Hepatocyte (in vitro differentiated cells): ENCODE measurements at regions not wholly inside any gene's neighbourhood (a gene's known extent, or its start where the extent isn't known, plus 50 kb on each side); places are given as distances from the start of the nearest gene placed in this dataset.

Experiments
- DNase-seq: peaks from one replicate; pipeline ENCODE4 v3.0.0-alpha.2; 2016; ENCODE audit warnings: low spot score
- H2AFZ ChIP-seq: fragments of 200-600 bp; sonication (generic); 2 replicates; pipeline ENCODE4 v1.6.0; 2016; ENCODE audit warnings: antibody characterized with exemption, mild to moderate bottlenecking
- H3K27ac ChIP-seq: fragments of 200-600 bp; sonication (generic); 2 replicates; pipeline ENCODE4 v1.5.1; 2016; ENCODE audit warnings: mild to moderate bottlenecking
- H3K27me3 ChIP-seq: fragments of 200-600 bp; sonication (generic); 2 replicates; pipeline ENCODE4 v1.6.1; 2016
- H3K36me3 ChIP-seq: fragments of 200-600 bp; sonication (generic); replicated peaks from 2 replicates; pipeline ENCODE4 v1.5.1; 2016; ENCODE audit warnings: low read depth; ENCODE audit not compliant: insufficient read depth
- H3K4me1 ChIP-seq: fragments of 200-600 bp; sonication (generic); 2 replicates; pipeline ENCODE4 v1.5.1; 2016; ENCODE audit warnings: mild to moderate bottlenecking, moderate library complexity; ENCODE audit not compliant: insufficient read depth
- H3K4me2 ChIP-seq: fragments of 200-600 bp; sonication (generic); 2 replicates; pipeline ENCODE4 v1.6.0; 2016
- H3K4me3 ChIP-seq: fragments of 200-600 bp; sonication (generic); 2 replicates; pipeline ENCODE4 v1.5.1; 2016; ENCODE audit warnings: mild to moderate bottlenecking
- H3K79me2 ChIP-seq: fragments of 200-600 bp; sonication (generic); 2 replicates; pipeline ENCODE4 v1.6.0; 2017; ENCODE audit warnings: mild to moderate bottlenecking
- H3K9me2 ChIP-seq: fragments of 200-600 bp; sonication (generic); replicated peaks from 2 replicates; pipeline ENCODE4 v1.6.0; 2017; ENCODE audit warnings: mild to moderate bottlenecking; ENCODE audit not compliant: insufficient read depth
- H3K9me3 ChIP-seq: fragments of 200-600 bp; sonication (generic); 2 replicates; pipeline ENCODE4 v1.5.1; 2016; ENCODE audit warnings: low read depth, mild to moderate bottlenecking
- H4K20me1 ChIP-seq: fragments of 200-600 bp; sonication (generic); 2 replicates; pipeline ENCODE4 v1.6.0; 2016; ENCODE audit warnings: mild to moderate bottlenecking; ENCODE audit not compliant: insufficient read depth, poor library complexity, severe bottlenecking
- EZH2 ChIP-seq: fragments of 200-600 bp; sonication (generic); IDR thresholded peaks from 2 replicates; pipeline ENCODE4 v1.6.1; 2016; ENCODE audit warnings: antibody characterized with exemption, mild to moderate bottlenecking, borderline replicate concordance
- EZH2phosphoT487 ChIP-seq: fragments of 200-600 bp; sonication (generic); IDR thresholded peaks from one replicate; pipeline ENCODE4 v1.6.1; 2018; ENCODE audit warnings: antibody characterized with exemption, mild to moderate bottlenecking, low read depth, moderate library complexity; ENCODE audit not compliant: unreplicated experiment, severe bottlenecking
- WGBS: methylation state at CpG from one replicate; pipeline ENCODE4 v1.1.6; 2016; ENCODE audit warnings: low lambda C conversion rate; ENCODE audit errors: missing lambda C conversion rate; 5-methylcytosine and 5-hydroxymethylcytosine counted together
- TF ChIP-seq, protein P1 (sequence below): fragments of 200-600 bp; sonication (generic); IDR thresholded peaks from 2 replicates; pipeline ENCODE4 v1.5.1; 2016; ENCODE audit warnings: antibody characterized with exemption, mild to moderate bottlenecking; ENCODE audit not compliant: poor library complexity

DNA sequence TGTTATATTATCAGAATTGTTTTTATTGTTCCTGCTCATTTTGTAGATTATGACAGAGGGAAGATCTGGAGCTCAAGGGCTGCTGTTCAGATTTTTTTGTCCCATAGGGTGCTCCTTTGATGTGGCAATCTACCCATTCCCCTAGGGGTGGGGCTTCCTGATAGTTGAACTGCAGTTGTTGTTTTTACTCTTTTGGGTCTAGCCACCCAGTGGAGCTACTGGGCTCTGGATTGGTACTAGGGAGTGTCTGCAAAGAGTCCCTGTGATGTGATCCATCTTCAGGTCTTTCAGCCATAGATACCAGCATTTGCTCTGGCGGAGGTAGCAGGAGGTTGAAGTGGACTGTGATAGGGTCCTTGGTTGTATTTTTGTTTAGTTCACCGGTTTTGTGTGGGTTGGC, 57.9 kb upstream of the SLCO1B1 start:
- Histone ChIP-seq H3K4me3 (no peak overlapping the region), H3K9me3 (no peaks in the 10 kb centered on the region), H3K4me1 (no peaks in the 10 kb centered on the region), H3K27ac (no peak overlapping the region), H3K36me3 (no peaks in the 10 kb centered on the region), H4K20me1 (no peaks in the 10 kb centered on the region), H3K9me2 (no peaks in the 10 kb centered on the region), H3K4me2 (no peak overlapping the region), H2AFZ (no peak overlapping the region), H3K27me3 (no peaks in the 10 kb centered on the region), H3K79me2 (no peaks in the 10 kb centered on the region)
- TF ChIP-seq EZH2 (no peak), EZH2phosphoT487 (no peak)
- TF ChIP-seq, protein P1, sequence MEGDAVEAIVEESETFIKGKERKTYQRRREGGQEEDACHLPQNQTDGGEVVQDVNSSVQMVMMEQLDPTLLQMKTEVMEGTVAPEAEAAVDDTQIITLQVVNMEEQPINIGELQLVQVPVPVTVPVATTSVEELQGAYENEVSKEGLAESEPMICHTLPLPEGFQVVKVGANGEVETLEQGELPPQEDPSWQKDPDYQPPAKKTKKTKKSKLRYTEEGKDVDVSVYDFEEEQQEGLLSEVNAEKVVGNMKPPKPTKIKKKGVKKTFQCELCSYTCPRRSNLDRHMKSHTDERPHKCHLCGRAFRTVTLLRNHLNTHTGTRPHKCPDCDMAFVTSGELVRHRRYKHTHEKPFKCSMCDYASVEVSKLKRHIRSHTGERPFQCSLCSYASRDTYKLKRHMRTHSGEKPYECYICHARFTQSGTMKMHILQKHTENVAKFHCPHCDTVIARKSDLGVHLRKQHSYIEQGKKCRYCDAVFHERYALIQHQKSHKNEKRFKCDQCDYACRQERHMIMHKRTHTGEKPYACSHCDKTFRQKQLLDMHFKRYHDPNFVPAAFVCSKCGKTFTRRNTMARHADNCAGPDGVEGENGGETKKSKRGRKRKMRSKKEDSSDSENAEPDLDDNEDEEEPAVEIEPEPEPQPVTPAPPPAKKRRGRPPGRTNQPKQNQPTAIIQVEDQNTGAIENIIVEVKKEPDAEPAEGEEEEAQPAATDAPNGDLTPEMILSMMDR = no peak
- 93% methylated on average over 2 of the region's 2 CpGs for WGBS
- DNase-seq = no peak

- no peak for DNase-seq
- TF ChIP-seq EZH2 (no peak), EZH2phosphoT487 (no peak)
- TF ChIP-seq, protein P1 = no peak
- H2AFZ ChIP-seq = no peak overlapping the region
- no peak overlapping the region for H3K4me2 ChIP-seq
- no peaks in the 10 kb centered on the region for H3K9me2 ChIP-seq
- H3K9me3 ChIP-seq = no peaks in the 10 kb centered on the region
- H3K36me3 ChIP-seq = no peaks in the 10 kb centered on the region
- H3K4me1 ChIP-seq = no peaks in the 10 kb centered on the region
- no peaks in the 10 kb centered on the region for H4K20me1 ChIP-seq
- 93% methylated on average over 9 of the region's 9 CpGs for WGBS
- no peak overlapping the region for H3K4me3 ChIP-seq
- H3K79me2 ChIP-seq = no peaks in the 10 kb centered on the region
- no peaks in the 10 kb centered on the region for H3K27me3 ChIP-seq
- no peak overlapping the region for H3K27ac ChIP-seq
These were observed 57.1 kb upstream of the SLCO1B1 start for GRCh38 chr12:21073822-21074460.
